A673 (cell line): ENCODE measurements at regions not wholly inside any gene's neighbourhood (a gene's known extent, or its start where the extent isn't known, plus 50 kb on each side); places are given as distances from the start of the nearest gene placed in this dataset.

ENCODE experiments used
- BruUV-seq: library from RNA; stranded (reverse); fragments of 400-500 nt; replicated peaks from 2 replicates; lab custom pipeline; 2021; lab: Mats Ljungman, UMichigan
- CTCF ChIA-PET: fragments of 300-600 bp; sonication (Branson Sonifier 250); formaldehyde crosslinking; loops from one replicate; lab custom pipeline; 2022; ENCODE audit warnings: antibody characterized with exemption; lab: Charles Lee
- POLR2A ChIA-PET: fragments of 300-600 bp; sonication (Branson Sonifier 250); formaldehyde crosslinking; loops from one replicate; lab custom pipeline; 2022; ENCODE audit warnings: antibody characterized with exemption; ENCODE audit not compliant: low non-redundant PET; lab: Charles Lee
- DNase-seq: peaks from one replicate; pipeline ENCODE4 v3.0.0-alpha.2; 2015; ENCODE audit warnings: low spot score
- H3K27ac ChIP-seq: fragments of 200-600 bp; sonication (generic); 2 replicates; pipeline ENCODE4 v1.5.1; 2016; ENCODE audit warnings: mixed run types, low read depth, mild to moderate bottlenecking, mixed read lengths, antibody characterized with exemption, low read length; ENCODE audit not compliant: poor library complexity, severe bottlenecking
- H3K27me3 ChIP-seq: fragments of 200-600 bp; sonication (generic); replicated peaks from 2 replicates; pipeline ENCODE4 v1.6.1; 2017; ENCODE audit warnings: mixed run types, low read depth, mild to moderate bottlenecking, mixed read lengths, antibody characterized with exemption, low read length; ENCODE audit not compliant: insufficient read depth, poor library complexity
- H3K36me3 ChIP-seq: fragments of 200-600 bp; sonication (generic); 2 replicates; pipeline ENCODE4 v1.6.1; 2016; ENCODE audit warnings: mixed run types, mild to moderate bottlenecking, mixed read lengths, antibody characterized with exemption, low read length; ENCODE audit not compliant: insufficient read depth, poor library complexity, severe bottlenecking
- H3K4me1 ChIP-seq: fragments of 200-600 bp; sonication (generic); 2 replicates; pipeline ENCODE4 v1.6.1; 2017; ENCODE audit warnings: mixed run types, mild to moderate bottlenecking, mixed read lengths, antibody characterized with exemption, low read length; ENCODE audit not compliant: insufficient read depth, poor library complexity, severe bottlenecking
- H3K4me3 ChIP-seq: fragments of 200-600 bp; sonication (generic); 2 replicates; pipeline ENCODE4 v1.5.1; 2016; ENCODE audit warnings: low read depth, mixed run types, mild to moderate bottlenecking, mixed read lengths, low read length; ENCODE audit not compliant: poor library complexity, severe bottlenecking
- H3K9me3 ChIP-seq: fragments of 200-600 bp; sonication (generic); 2 replicates; pipeline ENCODE4 v1.6.1; 2016; ENCODE audit warnings: mixed run types, low read depth, mild to moderate bottlenecking, mixed read lengths, antibody characterized with exemption, low read length; ENCODE audit not compliant: poor library complexity, severe bottlenecking
- CTCF ChIP-seq: fragments of 300-800, 200-600 bp; sonication (generic); conservative IDR thresholded peaks from 2 replicates; pipeline ENCODE4 v1.5.1; 2017; ENCODE audit warnings: low read depth, mild to moderate bottlenecking, antibody characterized with exemption, low read length, moderate library complexity, mixed read lengths
- EZH2 ChIP-seq: fragments of 200-600 bp; sonication (generic); IDR thresholded peaks from 2 replicates; pipeline ENCODE4 v1.6.1; 2017; ENCODE audit warnings: borderline replicate concordance, low read depth, mild to moderate bottlenecking, mixed read lengths, antibody characterized with exemption, low read length; ENCODE audit not compliant: poor library complexity, severe bottlenecking
- intact Hi-C: fragments of 100-400 bp; cut with micrococcal nuclease; formaldehyde crosslinking; loops from one replicate; pipeline ENCODE4 v1.10.0; 2022; ENCODE audit not compliant: unreplicated experiment

DNA sequence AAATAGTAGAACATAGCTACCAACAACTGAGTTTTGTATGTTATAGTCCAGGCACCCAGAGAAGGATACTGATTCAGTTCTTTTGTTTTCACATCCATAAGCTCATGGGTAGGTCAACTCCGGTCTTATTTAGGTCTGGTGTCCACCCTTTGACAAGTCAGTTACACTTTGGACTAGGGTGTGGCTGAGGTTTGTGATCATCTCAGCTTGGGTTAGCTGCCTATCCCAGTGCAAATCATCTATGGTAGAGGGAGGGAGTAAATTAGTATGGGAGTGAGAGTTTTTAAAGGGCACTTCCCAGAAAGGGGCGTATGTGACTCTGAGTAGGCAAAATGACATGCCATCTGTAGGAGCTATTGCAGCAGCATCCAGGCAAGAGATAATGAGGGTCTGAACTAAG lies 66.1 kb downstream of the TANC2 start:
- Histone ChIP-seq H3K27me3 (no peaks in the 10 kb centered on the region), H3K4me1 (no peaks in the 10 kb centered on the region), H3K27ac (no peak overlapping the region), H3K4me3 (no peak overlapping the region), H3K36me3 (peaks cover 2% of the 10 kb centered on the region), H3K9me3 (no peaks in the 10 kb centered on the region)
- intact Hi-C loops, result no loop called here
- ChIA-PET CTCF (no interaction called here), POLR2A (no interaction called here)
- no TSS peak for BruUV-seq
- DNase-seq, result no peak
- TF ChIP-seq EZH2 (no peak), CTCF (no peak)

GRCh38 chr17:63033142-63033541 lies 67.1 kb downstream of the TANC2 start:
- Histone ChIP-seq H3K4me1 (no peaks in the 10 kb centered on the region), H3K27ac (no peak overlapping the region), H3K4me3 (no peak overlapping the region), H3K27me3 (no peaks in the 10 kb centered on the region), H3K36me3 (peaks cover 2% of the 10 kb centered on the region), H3K9me3 (no peaks in the 10 kb centered on the region)
- intact Hi-C loops, result no loop called here
- ChIA-PET POLR2A (no interaction called here), CTCF (no interaction called here)
- BruUV-seq, result no TSS peak
- no peak for TF ChIP-seq EZH2
- TF ChIP-seq CTCF, result no peak
- peak; percentile 2 for DNase-seq

DNA sequence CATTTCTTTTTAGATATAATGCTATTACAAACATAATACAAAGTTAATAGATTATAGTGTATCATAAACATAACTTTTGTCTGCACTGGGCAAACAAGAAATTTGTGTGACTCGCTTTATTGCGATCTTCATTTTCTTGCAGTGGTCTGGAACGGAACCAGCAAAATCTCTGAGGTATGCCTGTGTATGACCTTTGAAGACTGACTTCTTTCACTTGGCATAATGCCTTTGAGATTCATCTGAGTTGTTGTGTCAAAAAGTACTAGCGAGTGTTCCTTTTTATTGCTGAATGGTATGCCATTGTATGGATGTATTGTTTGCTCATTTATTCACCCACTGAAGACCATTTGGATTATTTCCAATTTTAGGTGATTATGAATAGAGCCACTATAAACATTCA lies 69.2 kb downstream of the TANC2 start:
- no TSS peak for BruUV-seq
- Histone ChIP-seq H3K27me3 (no peaks in the 10 kb centered on the region), H3K4me1 (no peaks in the 10 kb centered on the region), H3K9me3 (no peaks in the 10 kb centered on the region), H3K4me3 (no peak overlapping the region), H3K36me3 (peaks cover 2% of the 10 kb centered on the region), H3K27ac (no peak overlapping the region)
- intact Hi-C loops, result no loop called here
- CTCF ChIA-PET, result no interaction called here
- POLR2A ChIA-PET, result no interaction called here
- no peak for TF ChIP-seq CTCF
- no peak for TF ChIP-seq EZH2
- no peak for DNase-seq
